HEK293 (cell line): ENCODE measurements at regions not wholly inside any gene's neighbourhood (a gene's known extent, or its start where the extent isn't known, plus 50 kb on each side); places are given as distances from the start of the nearest gene placed in this dataset.

Experiments used
- CTCF ChIA-PET: fragments of 350-600 bp; formaldehyde crosslinking; extraction: SDS; loops from one replicate; lab custom pipeline; 2021; ENCODE audit warnings: antibody characterized with exemption; lab: Yijun Ruan, JAX
- POLR2A ChIA-PET: fragments of 300-600 bp; formaldehyde crosslinking; extraction: SDS; loops from one replicate; lab custom pipeline; 2020; ENCODE audit warnings: antibody characterized with exemption, inconsistent platforms; lab: Yijun Ruan, JAX
- H3K27ac ChIP-seq: fragments of 200-500 bp; sonication (Bioruptor generic); 2 replicates; pipeline ENCODE4 v1.5.1; 2014; ENCODE audit warnings: low read depth, low read length, control low read depth, inconsistent platforms; ENCODE audit errors: extremely low read depth
- H3K36me3 ChIP-seq, 2 experiments: fragments of 200-500 bp in 1 of 2; sonication (Bioruptor generic) in 1 of 2; 1 replicate in 1 of 2; 2 replicates in 1 of 2; pipeline ENCODE4 v1.5.1; 2014 to 2017; ENCODE audit warnings: inconsistent platforms in 2 of 2, low read length in 2 of 2; ENCODE audit not compliant: control insufficient read depth in 2 of 2, insufficient read depth in 1 of 2
- H3K4me1 ChIP-seq: fragments of 200-500 bp; sonication (Bioruptor generic); 2 replicates; pipeline ENCODE4 v1.5.1; 2014; ENCODE audit warnings: mild to moderate bottlenecking, low read length, inconsistent platforms; ENCODE audit not compliant: control insufficient read depth, insufficient read depth
- H3K4me3 ChIP-seq: 2 replicates; pipeline ENCODE4 v1.5.1; 2011; ENCODE audit warnings: low read depth, mild to moderate bottlenecking, control low read depth, low read length, moderate library complexity
- H3K9me3 ChIP-seq: fragments of 200-500 bp; sonication (Bioruptor generic); 2 replicates; pipeline ENCODE4 v1.5.1; 2014; ENCODE audit warnings: low read depth, low read length, inconsistent platforms; ENCODE audit not compliant: control insufficient read depth, insufficient read depth
- KLF8 ChIP-seq: fragments of 450-650 bp; formaldehyde crosslinking; IDR thresholded peaks from 2 replicates; pipeline ENCODE4 v1.5.1; 2016; ENCODE audit warnings: missing biosample characterization, missing genetic modification characterization
- OSR2 ChIP-seq: fragments of 450-650 bp; formaldehyde crosslinking; IDR thresholded peaks from 2 replicates; pipeline ENCODE4 v1.5.1; 2016; ENCODE audit warnings: missing biosample characterization, missing genetic modification characterization
- SALL2 ChIP-seq: fragments of 450-650 bp; formaldehyde crosslinking; IDR thresholded peaks from 2 replicates; pipeline ENCODE4 v1.5.0; 2017; ENCODE audit warnings: missing biosample characterization, mild to moderate bottlenecking, missing genetic modification characterization, borderline replicate concordance
- SCRT1 ChIP-seq: fragments of 450-650 bp; formaldehyde crosslinking; IDR thresholded peaks from 2 replicates; pipeline ENCODE4 v1.5.1; 2016; ENCODE audit warnings: missing biosample characterization, missing genetic modification characterization, borderline replicate concordance
- SETDB1 ChIP-seq: IDR thresholded peaks from one replicate; pipeline ENCODE4 v1.6.1; 2017; ENCODE audit warnings: mild to moderate bottlenecking, low read length, moderate library complexity, mixed read lengths; ENCODE audit not compliant: insufficient read length
- SP2 ChIP-seq: fragments of 450-650 bp; formaldehyde crosslinking; IDR thresholded peaks from 2 replicates; pipeline ENCODE4 v1.5.1; 2016; ENCODE audit warnings: missing biosample characterization, missing genetic modification characterization
- SP3 ChIP-seq: fragments of 450-650 bp; formaldehyde crosslinking; IDR thresholded peaks from 2 replicates; pipeline ENCODE4 v1.5.1; 2016; ENCODE audit warnings: missing biosample characterization, missing genetic modification characterization
- TCF7L2 ChIP-seq: IDR thresholded peaks from 2 replicates; pipeline ENCODE4 v1.6.1; 2011; ENCODE audit warnings: low read depth, mild to moderate bottlenecking, inconsistent platforms, low read length, moderate library complexity, borderline replicate concordance
- TRIM28 ChIP-seq: IDR thresholded peaks from 2 replicates; pipeline ENCODE4 v1.6.1; 2011; ENCODE audit warnings: low read length, control low read depth, borderline replicate concordance
- ZBTB17 ChIP-seq: fragments of 450-650 bp; formaldehyde crosslinking; IDR thresholded peaks from 2 replicates; pipeline ENCODE4 v1.5.1; 2016; ENCODE audit warnings: missing biosample characterization, missing genetic modification characterization
- ZBTB48 ChIP-seq: fragments of 450-650 bp; formaldehyde crosslinking; IDR thresholded peaks from 2 replicates; pipeline ENCODE4 v1.5.1; 2016; ENCODE audit warnings: missing biosample characterization, missing genetic modification characterization
- ZFP3 ChIP-seq: fragments of 450-650 bp; formaldehyde crosslinking; IDR thresholded peaks from 2 replicates; pipeline ENCODE4 v1.5.1; 2016; ENCODE audit warnings: low read depth, missing biosample characterization, missing genetic modification characterization
- ZNF112 ChIP-seq: fragments of 450-650 bp; formaldehyde crosslinking; IDR thresholded peaks from 2 replicates; pipeline ENCODE4 v1.5.0; 2017; ENCODE audit warnings: missing biosample characterization, missing genetic modification characterization
- ZNF133 ChIP-seq: fragments of 450-650 bp; formaldehyde crosslinking; IDR thresholded peaks from 2 replicates; pipeline ENCODE4 v1.5.1; 2016; ENCODE audit warnings: missing biosample characterization, missing genetic modification characterization
- ZNF140 ChIP-seq: fragments of 450-650 bp; formaldehyde crosslinking; IDR thresholded peaks from 2 replicates; pipeline ENCODE4 v1.5.1; 2016; ENCODE audit warnings: missing biosample characterization, missing genetic modification characterization
- ZNF157 ChIP-seq: fragments of 450-650 bp; formaldehyde crosslinking; IDR thresholded peaks from 2 replicates; pipeline ENCODE4 v1.5.1; 2016; ENCODE audit warnings: missing biosample characterization, missing genetic modification characterization
- ZNF175 ChIP-seq: fragments of 450-650 bp; formaldehyde crosslinking; IDR thresholded peaks from 2 replicates; pipeline ENCODE4 v1.5.1; 2016; ENCODE audit warnings: missing biosample characterization, missing genetic modification characterization
- ZNF214 ChIP-seq: fragments of 450-650 bp; formaldehyde crosslinking; IDR thresholded peaks from 2 replicates; pipeline ENCODE4 v1.5.1; 2017; ENCODE audit warnings: missing biosample characterization, mild to moderate bottlenecking, missing genetic modification characterization, borderline replicate concordance
- ZNF391 ChIP-seq: fragments of 450-650 bp; formaldehyde crosslinking; IDR thresholded peaks from 2 replicates; pipeline ENCODE4 v1.5.1; 2016; ENCODE audit warnings: low read depth, missing biosample characterization, missing genetic modification characterization, borderline replicate concordance
- ZNF416 ChIP-seq: fragments of 450-650 bp; formaldehyde crosslinking; IDR thresholded peaks from 2 replicates; pipeline ENCODE4 v1.5.1; 2016; ENCODE audit warnings: missing biosample characterization, missing genetic modification characterization
- ZNF423 ChIP-seq: fragments of 450-650 bp; formaldehyde crosslinking; IDR thresholded peaks from 2 replicates; pipeline ENCODE4 v1.5.1; 2016; ENCODE audit warnings: missing biosample characterization, missing genetic modification characterization
- ZNF521 ChIP-seq: fragments of 450-650 bp; formaldehyde crosslinking; IDR thresholded peaks from 2 replicates; pipeline ENCODE4 v1.5.1; 2017; ENCODE audit warnings: missing biosample characterization, mild to moderate bottlenecking, missing genetic modification characterization
- ZNF560 ChIP-seq: fragments of 450-650 bp; formaldehyde crosslinking; IDR thresholded peaks from 2 replicates; pipeline ENCODE4 v1.5.1; 2017; ENCODE audit warnings: missing biosample characterization, missing genetic modification characterization, borderline replicate concordance
- ZNF621 ChIP-seq: fragments of 450-650 bp; formaldehyde crosslinking; IDR thresholded peaks from 2 replicates; pipeline ENCODE4 v1.5.1; 2017; ENCODE audit warnings: missing biosample characterization, missing genetic modification characterization
- ZNF768 ChIP-seq: fragments of 450-650 bp; formaldehyde crosslinking; IDR thresholded peaks from 2 replicates; pipeline ENCODE4 v1.5.1; 2018; ENCODE audit warnings: missing biosample characterization, mild to moderate bottlenecking, missing genetic modification characterization
- TF ChIP-seq, protein P1 (sequence below): fragments of 450-650 bp; formaldehyde crosslinking; IDR thresholded peaks from 2 replicates; pipeline ENCODE4 v1.5.1; 2016; ENCODE audit warnings: missing biosample characterization, missing genetic modification characterization
- TF ChIP-seq, protein P2 (sequence below): fragments of 450-650 bp; formaldehyde crosslinking; IDR thresholded peaks from 2 replicates; pipeline ENCODE4 v1.5.1; 2017; ENCODE audit warnings: missing biosample characterization, missing genetic modification characterization
- TF ChIP-seq, protein P3 (sequence below): fragments of 450-650 bp; formaldehyde crosslinking; IDR thresholded peaks from 2 replicates; pipeline ENCODE4 v1.5.1; 2016; ENCODE audit warnings: missing biosample characterization, missing genetic modification characterization
- TF ChIP-seq, protein P4 (sequence below): fragments of 450-650 bp; formaldehyde crosslinking; IDR thresholded peaks from 2 replicates; pipeline ENCODE4 v1.5.1; 2016; ENCODE audit warnings: missing biosample characterization, missing genetic modification characterization

DNA sequence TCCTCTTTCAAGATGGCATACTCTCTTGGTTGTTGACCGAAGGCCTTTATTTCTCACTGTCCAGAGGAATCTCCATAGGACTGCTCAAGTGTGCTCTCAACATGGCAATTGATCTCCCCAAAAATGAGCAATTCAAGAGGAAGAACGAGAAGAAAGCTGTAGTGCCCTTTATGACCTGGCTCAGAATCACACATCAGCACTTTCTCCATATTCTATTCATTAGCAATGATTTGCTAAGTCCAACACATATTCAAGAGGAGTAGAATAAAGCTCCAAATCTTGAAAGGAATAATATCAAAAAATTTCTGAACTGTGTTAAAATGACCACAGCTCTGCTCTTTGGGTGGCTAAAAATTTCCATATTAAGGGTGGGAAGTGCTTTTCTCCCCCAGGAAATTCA lies 151.6 kb upstream of the SYNPR start (continued):
- TF ChIP-seq OSR2 (tag by site-specific recombination) (no peak), ZBTB17 (no peak), ZNF621 (tag by site-specific recombination) (no peak), ZNF112 (tag by site-specific recombination) (no peak), TRIM28 (no peak), ZNF175 (tag by site-specific recombination) (no peak), ZNF157 (no peak), ZNF423 (tag by site-specific recombination) (no peak)
- TF ChIP-seq, protein P1, sequence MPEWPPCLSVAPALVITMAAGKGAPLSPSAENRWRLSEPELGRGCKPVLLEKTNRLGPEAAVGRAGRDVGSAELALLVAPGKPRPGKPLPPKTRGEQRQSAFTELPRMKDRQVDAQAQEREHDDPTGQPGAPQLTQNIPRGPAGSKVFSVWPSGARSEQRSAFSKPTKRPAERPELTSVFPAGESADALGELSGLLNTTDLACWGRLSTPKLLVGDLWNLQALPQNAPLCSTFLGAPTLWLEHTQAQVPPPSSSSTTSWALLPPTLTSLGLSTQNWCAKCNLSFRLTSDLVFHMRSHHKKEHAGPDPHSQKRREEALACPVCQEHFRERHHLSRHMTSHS (tag by site-specific recombination), result no peak
- TF ChIP-seq, all 188 proteins: peak for 0

DNA sequence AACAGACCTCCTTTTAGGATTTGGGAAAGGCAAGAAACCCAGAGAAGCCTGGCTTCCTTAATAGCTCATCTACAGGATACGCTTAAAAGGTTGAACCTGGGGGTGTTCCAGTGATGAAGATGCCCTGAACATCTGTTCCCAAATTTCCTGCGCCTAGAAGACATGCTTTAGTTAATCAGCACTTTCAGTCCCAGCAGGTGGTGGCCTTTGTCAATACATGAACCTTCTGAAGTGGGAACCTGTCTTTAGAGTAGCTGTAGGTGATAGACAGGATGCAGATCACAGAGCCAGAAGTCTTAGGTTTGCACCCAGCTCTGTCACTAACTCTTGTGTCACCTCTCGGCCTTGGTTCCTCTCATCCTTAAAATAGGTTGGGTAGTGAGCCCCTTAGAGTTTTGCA lies 149.7 kb upstream of the SYNPR start:
- no peaks in the 10 kb centered on the region for H3K4me1 ChIP-seq
- H3K4me3 ChIP-seq, result no peak overlapping the region
- H3K36me3 ChIP-seq, result no peaks in the 10 kb centered on the region
- POLR2A ChIA-PET, result no interaction called here
- H3K9me3 ChIP-seq, result no peaks in the 10 kb centered on the region
- TF ChIP-seq ZFP3 (tag by site-specific recombination), result no peak
- TF ChIP-seq SP3 (tag by site-specific recombination), result no peak
- TF ChIP-seq, protein P2, sequence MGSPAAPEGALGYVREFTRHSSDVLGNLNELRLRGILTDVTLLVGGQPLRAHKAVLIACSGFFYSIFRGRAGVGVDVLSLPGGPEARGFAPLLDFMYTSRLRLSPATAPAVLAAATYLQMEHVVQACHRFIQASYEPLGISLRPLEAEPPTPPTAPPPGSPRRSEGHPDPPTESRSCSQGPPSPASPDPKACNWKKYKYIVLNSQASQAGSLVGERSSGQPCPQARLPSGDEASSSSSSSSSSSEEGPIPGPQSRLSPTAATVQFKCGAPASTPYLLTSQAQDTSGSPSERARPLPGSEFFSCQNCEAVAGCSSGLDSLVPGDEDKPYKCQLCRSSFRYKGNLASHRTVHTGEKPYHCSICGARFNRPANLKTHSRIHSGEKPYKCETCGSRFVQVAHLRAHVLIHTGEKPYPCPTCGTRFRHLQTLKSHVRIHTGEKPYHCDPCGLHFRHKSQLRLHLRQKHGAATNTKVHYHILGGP (tag by site-specific recombination), result no peak
- no peak for TF ChIP-seq KLF8
- TF ChIP-seq ZNF214 (tag by site-specific recombination), result no peak
- TF ChIP-seq ZNF140 (tag by site-specific recombination), result no peak
- TF ChIP-seq, protein P3, sequence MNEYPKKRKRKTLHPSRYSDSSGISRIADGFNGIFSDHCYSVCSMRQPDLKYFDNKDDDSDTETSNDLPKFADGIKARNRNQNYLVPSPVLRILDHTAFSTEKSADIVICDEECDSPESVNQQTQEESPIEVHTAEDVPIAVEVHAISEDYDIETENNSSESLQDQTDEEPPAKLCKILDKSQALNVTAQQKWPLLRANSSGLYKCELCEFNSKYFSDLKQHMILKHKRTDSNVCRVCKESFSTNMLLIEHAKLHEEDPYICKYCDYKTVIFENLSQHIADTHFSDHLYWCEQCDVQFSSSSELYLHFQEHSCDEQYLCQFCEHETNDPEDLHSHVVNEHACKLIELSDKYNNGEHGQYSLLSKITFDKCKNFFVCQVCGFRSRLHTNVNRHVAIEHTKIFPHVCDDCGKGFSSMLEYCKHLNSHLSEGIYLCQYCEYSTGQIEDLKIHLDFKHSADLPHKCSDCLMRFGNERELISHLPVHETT, result no peak
- no peak for TF ChIP-seq ZNF391 (tag by site-specific recombination)
- no peak for TF ChIP-seq ZNF521 (tag by site-specific recombination)
- TF ChIP-seq ZNF560 (tag by site-specific recombination), result no peak
- no peak for TF ChIP-seq SP2 (tag by site-specific recombination)
- no peak for TF ChIP-seq ZNF768 (tag by site-specific recombination)
- TF ChIP-seq, protein P4, sequence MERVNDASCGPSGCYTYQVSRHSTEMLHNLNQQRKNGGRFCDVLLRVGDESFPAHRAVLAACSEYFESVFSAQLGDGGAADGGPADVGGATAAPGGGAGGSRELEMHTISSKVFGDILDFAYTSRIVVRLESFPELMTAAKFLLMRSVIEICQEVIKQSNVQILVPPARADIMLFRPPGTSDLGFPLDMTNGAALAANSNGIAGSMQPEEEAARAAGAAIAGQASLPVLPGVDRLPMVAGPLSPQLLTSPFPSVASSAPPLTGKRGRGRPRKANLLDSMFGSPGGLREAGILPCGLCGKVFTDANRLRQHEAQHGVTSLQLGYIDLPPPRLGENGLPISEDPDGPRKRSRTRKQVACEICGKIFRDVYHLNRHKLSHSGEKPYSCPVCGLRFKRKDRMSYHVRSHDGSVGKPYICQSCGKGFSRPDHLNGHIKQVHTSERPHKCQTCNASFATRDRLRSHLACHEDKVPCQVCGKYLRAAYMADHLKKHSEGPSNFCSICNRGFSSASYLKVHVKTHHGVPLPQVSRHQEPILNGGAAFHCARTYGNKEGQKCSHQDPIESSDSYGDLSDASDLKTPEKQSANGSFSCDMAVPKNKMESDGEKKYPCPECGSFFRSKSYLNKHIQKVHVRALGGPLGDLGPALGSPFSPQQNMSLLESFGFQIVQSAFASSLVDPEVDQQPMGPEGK (tag by site-specific recombination), result no peak
- TF ChIP-seq SALL2 (tag by site-specific recombination), result no peak
- TF ChIP-seq TCF7L2, result no peak
- no peak for TF ChIP-seq ZNF133
- TF ChIP-seq SCRT1 (tag by site-specific recombination), result no peak
- TF ChIP-seq ZBTB48, result no peak
- no peak for TF ChIP-seq SETDB1
- no peak for TF ChIP-seq ZNF416 (tag by site-specific recombination)
- TF ChIP-seq, all 188 proteins: peak for 0
- CTCF ChIA-PET, result no interaction called here
- H3K27ac ChIP-seq, result no peak overlapping the region
